Left colon (tissue), 2 donors: ENCODE measurements at regions not wholly inside any gene's neighbourhood (a gene's known extent, or its start where the extent isn't known, plus 50 kb on each side); places are given as distances from the start of the nearest gene placed in this dataset.

ENCODE experiments used
- ATAC-seq: fragments of 200-7000 bp; cut with Tn5 transposase; one replicate; pipeline ENCODE4 v1.9.1; 2020; ENCODE audit warnings: mild to moderate bottlenecking, moderate library complexity
- DNase-seq, 2 donors: peaks; one replicate each; pipeline ENCODE4 v3.0.0-alpha.2; 2020
- intact Hi-C, 2 donors: fragments of 100-400 bp; cut with DNase I in 1 of 2; cut with micrococcal nuclease in 1 of 2; formaldehyde crosslinking; loops; one replicate each; pipeline versions ENCODE4 v1.11.2 to v1.14.0; 2022; cut with DNase I, micrococcal nuclease
- donor health status: DM: no; HTN: no; CAD: no.
- donor health status: DM: yes; HTN: yes; CAD: no.

GRCh38 chr18:2304378-2305175 is 266.7 kb downstream of the METTL4 start:
- ATAC-seq (no peak), DNase-seq (no peak)
- intact Hi-C loops, result no loop called here

DNA sequence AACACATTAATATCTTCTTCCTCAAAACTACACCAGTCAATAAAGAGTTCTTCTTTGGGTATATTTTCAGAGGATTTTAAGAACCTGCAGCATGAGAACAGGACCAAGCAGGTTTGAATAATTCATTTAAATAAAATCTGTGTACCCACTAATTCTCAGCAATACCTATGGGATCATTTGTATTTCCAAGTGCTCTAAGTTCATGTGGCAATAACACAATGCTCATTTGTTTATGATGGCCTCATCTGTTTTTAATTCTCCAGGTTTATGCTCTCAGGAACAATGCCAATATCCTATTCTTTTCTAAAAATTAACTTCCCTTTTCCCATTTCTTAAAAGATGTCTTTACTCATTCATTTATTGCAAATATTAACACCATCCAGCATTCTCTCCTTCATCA is 264.7 kb downstream of the METTL4 start:
- intact Hi-C loops, result no loop called here
- no peak for ATAC-seq
- no peak for DNase-seq

DNA sequence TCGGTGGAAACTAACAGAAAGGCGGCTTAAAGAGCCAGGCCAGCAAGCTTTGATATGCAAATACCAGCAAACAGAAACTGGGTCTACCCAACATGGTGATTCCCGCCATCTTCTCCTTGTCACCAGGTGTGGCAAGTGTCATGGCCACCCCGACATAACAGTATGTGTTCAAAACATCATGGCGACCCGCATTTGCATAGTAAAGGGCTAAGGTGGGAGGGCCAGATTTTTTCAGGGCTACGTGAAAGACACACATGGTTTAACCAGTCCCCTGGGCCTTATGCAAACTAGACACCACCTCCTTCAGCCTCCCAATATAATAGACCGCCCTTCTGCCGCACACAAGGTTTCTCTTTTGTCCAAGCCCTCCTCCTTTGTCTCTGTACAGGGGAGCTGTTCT is 260.4 kb downstream of the METTL4 start:
- DNase-seq, result no peak

DNA sequence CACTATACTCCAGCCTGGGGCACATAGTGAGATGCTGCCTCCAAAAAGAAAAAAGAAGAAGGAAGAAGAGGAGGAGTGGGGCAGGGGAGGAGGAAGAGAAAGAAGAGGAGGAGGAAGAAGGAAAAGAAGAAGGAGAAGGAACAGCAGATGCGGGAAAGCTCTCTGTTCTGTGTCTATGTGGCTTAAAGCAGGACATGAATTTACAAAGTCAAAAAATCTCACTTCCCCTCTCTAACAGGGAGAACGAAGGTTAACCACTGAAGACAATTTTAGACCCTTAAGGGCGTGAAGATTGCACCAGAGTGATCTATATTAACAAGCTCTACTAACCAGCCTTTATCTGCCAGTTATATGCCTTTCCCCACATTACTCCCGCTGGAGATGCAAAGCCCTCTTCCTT is 258.9 kb downstream of the METTL4 start:
- intact Hi-C loops, result no loop called here
- DNase-seq (no peak), ATAC-seq (no peak)

More for the DNA sequence above, 260.4 kb downstream of the METTL4 start:
- intact Hi-C loops, result no loop called here
- ATAC-seq, result no peak

DNA sequence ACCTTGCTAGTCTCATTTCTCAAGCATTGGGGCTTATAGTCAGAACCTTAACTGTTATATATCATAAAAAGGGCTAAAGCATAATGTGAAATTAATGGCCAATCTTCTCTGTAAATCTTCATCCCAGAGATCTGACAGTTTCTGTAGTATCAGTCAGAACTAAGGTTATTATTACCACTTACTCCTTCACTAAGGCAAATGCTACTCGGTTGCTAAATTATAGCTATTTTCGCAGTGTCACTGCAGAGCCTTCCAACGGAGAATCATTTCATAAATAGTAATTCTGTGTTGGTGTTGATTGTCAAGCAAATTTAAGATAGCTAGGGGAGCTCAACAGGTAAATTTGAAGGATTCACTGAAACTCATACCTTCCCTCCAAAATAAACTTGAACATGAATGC is 258.0 kb downstream of the METTL4 start:
- intact Hi-C loops, result no loop called here
- DNase-seq (no peak), ATAC-seq (no peak)

- intact Hi-C loops, result no loop called here
- ATAC-seq (no peak), DNase-seq (no peak)
Measured at GRCh38 chr18:2316082-2316750, 255.1 kb downstream of the METTL4 start.

GRCh38 chr18:2316751-2317696 is 254.3 kb downstream of the METTL4 start:
- no peak for ATAC-seq
- intact Hi-C loops, result no loop called here
- DNase-seq, result no peak

- no peak for DNase-seq
- no peak for ATAC-seq
- intact Hi-C loops, result no loop called here
Measured at GRCh38 chr18:2324459-2324858, 246.8 kb downstream of the METTL4 start.

GRCh38 chr18:2325308-2325849 is 245.9 kb downstream of the METTL4 start:
- intact Hi-C loops, result no loop called here
- ATAC-seq (no peak), DNase-seq (no peak)

GRCh38 chr18:2325933-2326332 is 245.4 kb downstream of the METTL4 start:
- no peak for ATAC-seq
- no peak for DNase-seq
- intact Hi-C loops, result no loop called here

DNA sequence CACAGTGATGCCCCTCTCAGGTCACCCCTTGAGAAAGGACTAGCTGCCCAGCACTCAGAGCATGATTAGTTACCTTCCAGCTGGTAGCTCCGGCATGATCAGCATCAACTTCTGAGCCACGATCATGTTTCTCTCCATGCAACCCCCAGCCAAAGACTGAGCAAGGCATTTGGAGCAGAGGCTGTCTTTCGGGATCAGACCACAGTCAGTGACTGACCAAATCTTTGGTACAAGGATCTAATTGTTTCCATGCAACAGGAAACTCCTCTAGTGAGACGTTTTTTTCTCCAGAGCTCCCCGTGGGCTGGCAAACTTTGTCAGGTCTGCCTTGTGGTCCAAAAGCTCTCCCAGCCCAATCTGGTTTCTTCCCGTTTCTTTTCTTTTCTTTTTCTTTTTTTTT is 244.3 kb downstream of the METTL4 start:
- intact Hi-C loops, result no loop called here
- no peak for DNase-seq
- ATAC-seq, result no peak

DNA sequence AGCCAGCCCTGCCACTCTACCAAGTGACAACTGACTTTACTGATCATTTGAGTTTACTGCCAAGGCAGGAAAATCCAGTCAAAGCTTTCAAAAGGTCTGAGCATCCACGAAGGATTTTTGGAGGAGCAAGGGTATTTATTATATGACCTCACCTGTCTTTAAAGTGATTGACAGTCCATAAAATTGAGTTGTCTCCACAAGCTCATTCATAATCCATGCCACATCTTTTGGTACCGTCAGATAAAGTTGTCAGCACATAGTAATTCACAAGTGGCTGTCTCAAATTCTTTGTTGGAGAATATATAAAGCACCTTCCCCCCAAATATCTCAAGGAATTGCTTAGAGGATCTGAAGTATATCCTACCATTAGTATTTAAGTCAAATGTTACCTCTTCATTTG is 240.5 kb downstream of the METTL4 start:
- ATAC-seq (no peak), DNase-seq (no peak)
- intact Hi-C loops, result no loop called here

GRCh38 chr18:2331491-2331890 is 239.8 kb downstream of the METTL4 start:
- no peak for ATAC-seq
- no peak for DNase-seq
- intact Hi-C loops, result no loop called here

DNA sequence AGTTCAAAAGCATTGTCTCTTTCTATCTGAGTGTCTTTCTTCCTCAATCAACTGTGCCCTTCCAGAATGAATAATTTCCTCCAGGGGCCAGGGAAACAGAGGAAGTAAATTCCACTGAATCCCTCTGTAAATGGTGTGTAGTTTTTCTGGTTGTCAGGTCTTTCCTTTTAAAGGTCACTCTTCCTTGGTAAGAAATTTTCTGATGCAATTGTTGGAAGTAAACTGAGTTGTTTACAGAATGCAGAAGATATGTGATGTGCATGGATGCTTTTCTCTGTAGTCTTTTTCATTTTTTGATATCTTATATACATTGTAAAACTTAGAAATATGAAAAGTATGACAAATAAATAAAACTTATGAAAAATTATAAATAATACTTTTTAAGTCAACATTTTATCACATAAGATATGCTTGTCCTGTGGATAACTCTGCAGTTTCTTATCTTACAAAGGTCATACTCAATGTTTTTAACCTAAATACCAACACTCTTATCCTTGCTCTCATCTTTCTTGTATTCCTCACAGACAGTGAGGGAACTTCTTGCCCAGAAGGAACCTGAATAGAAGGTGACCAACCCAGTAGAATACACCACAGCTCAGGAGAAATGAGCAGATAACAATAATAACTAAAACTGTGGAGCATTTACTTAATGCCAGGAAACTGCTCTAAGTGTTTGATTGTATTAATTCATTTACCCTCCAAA is 234.5 kb downstream of the METTL4 start:
- DNase-seq (no peak), ATAC-seq (no peak)
- intact Hi-C loops, result no loop called here

- DNase-seq, result peak in 1 of 2 donors; percentile 51
- ATAC-seq, result no peak
- intact Hi-C loops, result no loop called here
Measured at GRCh38 chr18:2337552-2338141, 233.7 kb downstream of the METTL4 start.

DNA sequence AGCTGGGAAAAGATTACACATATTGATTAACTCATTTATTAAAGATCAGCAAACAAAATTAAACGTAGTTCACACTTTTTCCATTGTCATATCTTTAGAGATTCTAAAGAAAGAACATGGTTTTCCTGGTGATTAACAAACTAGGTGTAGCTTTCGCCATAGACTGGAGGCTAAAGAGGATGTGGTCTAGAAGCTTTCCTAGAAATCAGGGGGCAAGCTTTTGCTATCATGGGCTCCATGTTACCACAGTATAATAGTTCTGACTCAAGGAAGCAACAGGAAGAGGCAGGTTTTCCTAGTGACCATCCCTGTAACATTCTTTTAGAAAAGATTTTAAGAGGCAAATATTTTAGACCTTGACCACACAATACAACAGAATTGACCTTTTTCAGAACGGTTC is 232.7 kb downstream of the METTL4 start:
- intact Hi-C loops, result no loop called here

DNA sequence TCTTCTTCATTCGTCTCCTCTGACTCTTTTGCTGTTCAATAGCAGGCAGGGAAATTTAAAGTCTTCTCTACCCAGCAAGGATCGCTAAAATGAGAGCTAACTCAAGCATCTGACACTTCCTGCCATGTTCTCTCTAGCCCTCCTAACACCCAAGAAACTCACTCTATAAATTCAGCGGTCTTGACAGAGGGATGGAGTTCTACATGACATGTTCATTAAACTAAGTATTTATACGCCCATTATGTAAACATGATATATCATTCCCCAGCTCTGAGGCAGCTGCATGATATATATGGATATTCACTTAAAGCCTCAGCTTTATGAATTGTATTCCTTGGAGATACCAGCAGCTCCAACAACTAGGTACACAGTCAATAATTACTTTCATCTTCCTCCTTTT is 231.0 kb downstream of the METTL4 start:
- ATAC-seq (no peak), DNase-seq (no peak)
- intact Hi-C loops, result no loop called here

More for the DNA sequence above, 232.7 kb downstream of the METTL4 start:
- DNase-seq (no peak), ATAC-seq (no peak)

GRCh38 chr18:2348003-2348402 is 223.3 kb downstream of the METTL4 start:
- no peak for DNase-seq
- intact Hi-C loops, result no loop called here
- ATAC-seq, result no peak
